ENCODE measurements at regions not wholly inside any gene's neighbourhood (a gene's known extent, or its start where the extent isn't known, plus 50 kb on each side); places are given as distances from the start of the nearest gene placed in this dataset.

- TF ChIP-seq CTCF (conservative IDR thresholded peaks at IDR 0.05; ENCODE audit: low read depth, low read length) (no peak), EZH2 (IDR thresholded peaks at IDR 0.05; ENCODE audit: borderline replicate concordance, low read depth, low read length, poor library complexity, severe bottlenecking) (no peak)
These were observed 1509.7 kb upstream of the LRRTM3 start for GRCh38 chr10:65416094-65416493.

All from A673 (cell line).